Psoas muscle (tissue), 7 donors: ENCODE measurements at regions not wholly inside any gene's neighbourhood (a gene's known extent, or its start where the extent isn't known, plus 50 kb on each side); places are given as distances from the start of the nearest gene placed in this dataset.

ENCODE experiments used
- ATAC-seq, 4 donors: fragments of 200-7000 bp; cut with Tn5 transposase; one replicate each; pipeline ENCODE4 v1.9.1; 2020; ENCODE audit warnings: moderate library complexity in 3 of 4, mild to moderate bottlenecking in 2 of 4
- DNase-seq, 2 donors: peaks; one replicate each; pipeline ENCODE4 v3.0.0-alpha.2; 2020
- H3K27ac ChIP-seq: fragments of 200-600 bp; one replicate; pipeline ENCODE4 v1.8.0; 2022
- H3K27me3 ChIP-seq, 3 donors: fragments of 200-600 bp in 1 of 3; one replicate each; pipeline versions ENCODE4 v1.6.1 to v1.8.0; 2013 to 2022; ENCODE audit warnings: low read length in 2 of 3, mild to moderate bottlenecking in 2 of 3, moderate library complexity in 1 of 3; ENCODE audit not compliant: insufficient read depth in 3 of 3
- H3K36me3 ChIP-seq, 2 donors: fragments of 200-600 bp in 1 of 2; one replicate each; pipeline versions ENCODE4 v1.6.1 to v1.8.0; 2013 to 2022; ENCODE audit warnings: low read depth in 1 of 2, mild to moderate bottlenecking in 1 of 2, moderate library complexity in 1 of 2; ENCODE audit not compliant: insufficient read depth in 1 of 2
- H3K4me1 ChIP-seq: fragments of 200-600 bp; one replicate; pipeline ENCODE4 v1.8.0; 2022
- H3K4me3 ChIP-seq: fragments of 200-600 bp; one replicate; pipeline ENCODE4 v1.8.0; 2022; ENCODE audit warnings: mild to moderate bottlenecking
- H3K9me3 ChIP-seq: fragments of 200-600 bp; one replicate; pipeline ENCODE4 v1.8.0; 2022
- WGBS, 3 donors: extraction: QIAGEN DNeasy Blood & Tissue Kit; methylation state at CpG; one replicate each; pipeline versions ENCODE4 v1.1.6 to v1.1.7; 2013; 5-methylcytosine and 5-hydroxymethylcytosine counted together
- intact Hi-C, 2 donors: fragments of 100-400 bp; cut with DNase I; formaldehyde crosslinking; loops; one replicate each; pipeline versions ENCODE4 v1.11.0 to v1.14.2; 2022
- TF ChIP-seq, protein P1 (sequence below): fragments of 200-600 bp; IDR thresholded peaks from one replicate; pipeline ENCODE4 v1.8.0; 2022; ENCODE audit warnings: antibody characterized with exemption
- donor health status: healthy with polysubstance abuse.
- donor health status: DM: no; HTN: no; CAD: no; lungs with moderate emphysema.
- donor health status: Bipolar disorder and iron deficiency.
- donor health status: healthy.
- donor health status: DM: yes; HTN: yes; CAD: no.
- donor health status: DM: no; HTN: no; CAD: no.
- donor health status: DM: yes; HTN: yes; CAD: no.

DNA sequence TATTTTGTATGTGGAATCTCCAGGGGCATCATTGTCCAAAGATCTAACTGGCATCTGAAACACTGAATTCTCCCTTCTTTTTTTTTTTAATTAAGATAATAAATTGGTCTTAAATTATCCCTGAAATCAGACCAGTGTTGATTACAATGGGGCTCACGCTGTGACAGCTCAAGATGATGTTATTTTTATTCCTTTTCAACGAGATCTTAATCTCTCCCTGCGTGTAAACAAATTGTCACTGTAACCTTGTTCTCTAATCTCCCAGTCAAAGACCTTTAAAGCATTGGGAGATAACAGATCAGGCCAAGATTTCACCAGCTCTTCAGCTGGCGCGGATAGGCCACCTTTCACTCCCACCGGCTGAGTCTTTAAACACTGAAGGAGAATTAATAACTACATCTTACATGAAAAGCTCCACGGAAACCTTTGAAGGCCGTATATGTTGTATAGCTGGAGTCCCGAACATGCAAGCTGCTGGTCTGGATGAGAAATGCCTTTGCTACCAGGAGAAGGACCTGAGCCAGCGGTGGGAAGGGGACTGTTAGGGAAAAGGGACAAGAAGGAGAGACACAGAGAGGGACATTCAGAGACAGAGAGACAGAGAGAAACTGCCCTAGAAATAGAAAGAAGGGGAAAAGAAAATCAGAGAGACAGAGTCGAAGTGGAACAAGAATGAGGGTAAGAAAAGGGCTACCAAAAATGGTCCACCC, 418.8 kb upstream of the NR2F2 start:
- H3K9me3 ChIP-seq = no peaks in the 10 kb centered on the region
- no peak overlapping the region for H3K27ac ChIP-seq
- no peaks in the 10 kb centered on the region for H3K27me3 ChIP-seq
- TF ChIP-seq, protein P1, sequence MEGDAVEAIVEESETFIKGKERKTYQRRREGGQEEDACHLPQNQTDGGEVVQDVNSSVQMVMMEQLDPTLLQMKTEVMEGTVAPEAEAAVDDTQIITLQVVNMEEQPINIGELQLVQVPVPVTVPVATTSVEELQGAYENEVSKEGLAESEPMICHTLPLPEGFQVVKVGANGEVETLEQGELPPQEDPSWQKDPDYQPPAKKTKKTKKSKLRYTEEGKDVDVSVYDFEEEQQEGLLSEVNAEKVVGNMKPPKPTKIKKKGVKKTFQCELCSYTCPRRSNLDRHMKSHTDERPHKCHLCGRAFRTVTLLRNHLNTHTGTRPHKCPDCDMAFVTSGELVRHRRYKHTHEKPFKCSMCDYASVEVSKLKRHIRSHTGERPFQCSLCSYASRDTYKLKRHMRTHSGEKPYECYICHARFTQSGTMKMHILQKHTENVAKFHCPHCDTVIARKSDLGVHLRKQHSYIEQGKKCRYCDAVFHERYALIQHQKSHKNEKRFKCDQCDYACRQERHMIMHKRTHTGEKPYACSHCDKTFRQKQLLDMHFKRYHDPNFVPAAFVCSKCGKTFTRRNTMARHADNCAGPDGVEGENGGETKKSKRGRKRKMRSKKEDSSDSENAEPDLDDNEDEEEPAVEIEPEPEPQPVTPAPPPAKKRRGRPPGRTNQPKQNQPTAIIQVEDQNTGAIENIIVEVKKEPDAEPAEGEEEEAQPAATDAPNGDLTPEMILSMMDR = no peak
- WGBS, 3 donors = 69 to 71% (median 71%) methylated on average over 11 of the region's 11 CpGs
- DNase-seq (no peak), ATAC-seq (no peak)
- no peaks in the 10 kb centered on the region for H3K36me3 ChIP-seq
- no peak overlapping the region for H3K4me3 ChIP-seq
- H3K4me1 ChIP-seq = no peaks in the 10 kb centered on the region
- intact Hi-C loops = no loop called here

DNA sequence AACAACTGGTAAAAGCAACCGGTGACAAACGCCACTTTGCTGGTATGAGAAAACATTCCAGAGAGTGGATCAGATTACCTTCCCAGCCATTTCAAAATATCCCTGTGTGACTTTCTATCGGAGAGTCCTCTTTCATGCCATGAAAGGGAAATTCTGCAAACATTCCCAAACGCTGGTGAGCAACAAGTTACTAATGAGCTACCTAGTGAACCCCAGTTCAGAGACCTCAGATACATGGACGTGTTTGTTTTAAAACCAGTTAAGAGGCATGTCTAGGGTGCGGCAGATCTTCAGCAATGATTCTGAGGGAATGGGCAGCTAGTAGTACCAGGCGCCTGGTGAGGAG, 418.2 kb upstream of the NR2F2 start:
- 50 to 65% (median 50%) methylated on average over 7 of the region's 7 CpGs for WGBS, 3 donors
- ATAC-seq (peak in 2 of 4 donors; percentile 28 to 29), DNase-seq (no peak)
- intact Hi-C loops = no loop called here
- H3K4me3 ChIP-seq = no peak overlapping the region
- no peaks in the 10 kb centered on the region for H3K9me3 ChIP-seq
- H3K27ac ChIP-seq = no peak overlapping the region
- no peaks in the 10 kb centered on the region for H3K27me3 ChIP-seq
- no peaks in the 10 kb centered on the region for H3K4me1 ChIP-seq
- no peaks in the 10 kb centered on the region for H3K36me3 ChIP-seq
- TF ChIP-seq, protein P1 = no peak

DNA sequence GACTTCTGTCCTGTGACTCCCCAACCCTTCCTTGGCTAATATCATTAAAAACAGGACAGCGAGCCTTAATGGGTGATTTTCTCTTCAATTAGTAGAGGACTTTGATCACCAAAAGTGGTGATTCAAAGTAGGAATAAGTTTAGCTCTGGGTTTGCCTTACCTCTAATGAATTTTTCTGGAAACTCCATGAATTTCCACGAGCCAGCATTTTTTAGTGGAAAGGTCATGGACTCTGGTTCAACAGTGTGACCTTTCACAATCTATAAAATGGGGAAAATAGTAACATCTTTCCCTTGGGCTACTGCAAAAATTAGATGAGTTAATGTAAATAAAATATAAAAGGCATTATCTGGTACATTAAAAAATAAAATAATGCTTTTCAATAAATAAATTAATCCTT, 417.8 kb upstream of the NR2F2 start:
- DNase-seq (no peak), ATAC-seq (no peak)
- Histone ChIP-seq H3K27ac (no peak overlapping the region), H3K36me3 (no peaks in the 10 kb centered on the region), H3K4me3 (no peak overlapping the region), H3K4me1 (no peaks in the 10 kb centered on the region), H3K9me3 (no peaks in the 10 kb centered on the region), H3K27me3 (no peaks in the 10 kb centered on the region)
- TF ChIP-seq, protein P1 = no peak
- intact Hi-C loops = no loop called here
- WGBS, 3 donors = 78 to 85% (median 80%) methylated on average over 2 of the region's 2 CpGs

DNA sequence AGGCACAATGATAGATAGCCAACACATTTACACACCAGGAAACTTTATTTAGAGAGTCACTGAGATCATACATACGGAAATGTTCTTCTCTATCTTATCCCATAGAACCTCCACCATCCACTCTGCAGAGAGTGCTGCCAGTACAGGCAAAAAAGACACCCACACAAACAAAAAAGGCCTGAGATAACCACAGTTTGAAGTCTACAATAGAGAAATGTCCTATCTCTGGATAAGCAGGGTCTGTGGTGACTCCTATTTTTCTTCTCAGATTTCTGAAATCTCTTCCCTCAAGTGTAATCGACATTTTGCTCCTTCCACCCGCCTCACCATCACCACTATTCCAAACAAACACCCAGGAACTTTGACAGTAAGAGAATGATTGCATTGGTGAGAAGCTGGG, 413.9 kb upstream of the NR2F2 start:
- intact Hi-C loops = no loop called here
- Histone ChIP-seq H3K9me3 (no peaks in the 10 kb centered on the region), H3K4me1 (no peaks in the 10 kb centered on the region), H3K36me3 (no peaks in the 10 kb centered on the region), H3K4me3 (no peak overlapping the region), H3K27ac (no peak overlapping the region), H3K27me3 (no peaks in the 10 kb centered on the region)
- TF ChIP-seq, protein P1 = no peak
- WGBS, 3 donors = 81 to 91% (median 85%) methylated on average over 3 of the region's 3 CpGs
- no peak for ATAC-seq
- no peak for DNase-seq

DNA sequence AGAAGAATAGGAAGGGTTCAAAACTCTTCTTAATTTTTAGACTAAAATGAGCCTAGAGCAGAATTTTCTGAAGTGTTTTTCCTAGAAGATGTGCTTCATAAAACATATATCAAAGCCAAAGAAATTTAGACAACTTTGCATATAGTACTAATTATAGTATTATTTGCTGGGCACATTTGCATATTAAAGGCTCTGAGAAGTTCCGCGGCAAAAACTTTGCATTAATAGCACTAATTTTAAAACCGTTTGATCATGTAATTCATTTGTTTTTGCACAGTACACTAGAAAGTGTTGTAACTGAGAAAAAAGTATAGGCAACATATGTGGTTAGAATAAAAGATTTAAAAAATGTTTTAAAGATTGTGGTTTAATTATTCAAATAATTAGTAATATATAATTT, 412.0 kb upstream of the NR2F2 start:
- intact Hi-C loops = no loop called here
- H3K4me3 ChIP-seq = no peak overlapping the region
- H3K36me3 ChIP-seq = no peaks in the 10 kb centered on the region
- no peaks in the 10 kb centered on the region for H3K27me3 ChIP-seq
- no peaks in the 10 kb centered on the region for H3K4me1 ChIP-seq
- no peak for ATAC-seq
- no peaks in the 10 kb centered on the region for H3K9me3 ChIP-seq
- TF ChIP-seq, protein P1 = no peak
- no peak for DNase-seq
- H3K27ac ChIP-seq = no peak overlapping the region
- 96 to 98% (median 96%) methylated on average over 3 of the region's 3 CpGs for WGBS, 3 donors
